SK-N-SH treated with all-trans-retinoic acid at 6 μM for 48 hours (cell line): ENCODE measurements at regions not wholly inside any gene's neighbourhood (a gene's known extent, or its start where the extent isn't known, plus 50 kb on each side); places are given as distances from the start of the nearest gene placed in this dataset.

ENCODE experiments used
- ARNTL ChIP-seq: fragments of 450-650 bp; formaldehyde crosslinking; IDR thresholded peaks from 2 replicates; pipeline ENCODE4 v1.5.0; 2020; ENCODE audit warnings: low read depth, mild to moderate bottlenecking, moderate library complexity, borderline replicate concordance
- ISL1 ChIP-seq: fragments of 250-450 bp; sonication (Bioruptor Pico); IDR thresholded peaks from 2 replicates; pipeline ENCODE4 v2.1.2; 2022; ENCODE audit warnings: mild to moderate bottlenecking, moderate library complexity
- PATZ1 ChIP-seq: fragments of 250-450 bp; sonication (Bioruptor Pico); IDR thresholded peaks from 2 replicates; pipeline ENCODE4 v1.8.0; 2020; ENCODE audit warnings: mild to moderate bottlenecking, moderate library complexity, borderline replicate concordance
- TSHZ2 ChIP-seq: fragments of 250-450 bp; sonication (Bioruptor Pico); IDR thresholded peaks from 2 replicates; pipeline ENCODE4 v1.5.0; 2020; ENCODE audit warnings: mild to moderate bottlenecking, moderate library complexity
- ZNF70 ChIP-seq: fragments of 450-650 bp; formaldehyde crosslinking; IDR thresholded peaks from 2 replicates; pipeline ENCODE4 v1.5.0; 2020; ENCODE audit warnings: mild to moderate bottlenecking, moderate library complexity

- TF ChIP-seq ARNTL (CRISPR knock-in tag) (no peak), ZNF70 (no peak), TSHZ2 (no peak), ISL1 (CRISPR knock-in tag) (no peak), PATZ1 (CRISPR knock-in tag) (no peak)
Measured at GRCh38 chr16:85453703-85454102, 159.4 kb upstream of the GSE1 start.
